Amygdala (tissue), 56 donors: ENCODE measurements at regions not wholly inside any gene's neighbourhood (a gene's known extent, or its start where the extent isn't known, plus 50 kb on each side); places are given as distances from the start of the nearest gene placed in this dataset.
A peak's percentile ranks its signal among the peaks of the same experiment; 100 is the strongest.
"Not testable (repeated sequence)": the region's sequence is repeated elsewhere in the genome, so short reads cannot be mapped to it uniquely, and the experiment has no call there.

Source experiments
- DNase-seq, 56 donors: peaks; one replicate each; lab custom pipeline; 2025; lab: John Stamatoyannopoulos, UW

- DNase-seq, result not testable (repeated sequence)
Observed at GRCh38 chr9:65566018-65566417, 109.7 kb upstream of the ZNG1E start.

GRCh38 chr9:65519018-65519417 lies 156.7 kb upstream of the ZNG1E start:
- DNase-seq, result not testable (repeated sequence)

- not testable (repeated sequence) for DNase-seq
Observed at GRCh38 chr9:65514465-65514864, 161.3 kb upstream of the ZNG1E start.

GRCh38 chr9:65507897-65508296 lies 167.8 kb upstream of the ZNG1E start:
- not testable (repeated sequence) for DNase-seq

- not testable (repeated sequence) for DNase-seq
Observed at GRCh38 chr9:65504686-65505085, 171.0 kb upstream of the ZNG1E start.

- not testable (repeated sequence) for DNase-seq
Observed at GRCh38 chr9:65503696-65504095, 172.0 kb upstream of the ZNG1E start.

- not testable (repeated sequence) for DNase-seq
Observed at GRCh38 chr9:65482890-65483289, 192.8 kb upstream of the ZNG1E start.

- DNase-seq, result not testable (repeated sequence)
Observed at GRCh38 chr9:65481291-65481690, 194.4 kb upstream of the ZNG1E start.

GRCh38 chr9:65474891-65475290 lies 189.9 kb upstream of the FOXD4L5 start:
- not testable (repeated sequence) for DNase-seq

- DNase-seq, result not testable (repeated sequence)
Observed at GRCh38 chr9:65473059-65473822, 188.2 kb upstream of the FOXD4L5 start.

GRCh38 chr9:65471106-65471505 lies 186.1 kb upstream of the FOXD4L5 start:
- not testable (repeated sequence) for DNase-seq

GRCh38 chr9:65466911-65467734 lies 182.1 kb upstream of the FOXD4L5 start:
- DNase-seq, result not testable (repeated sequence)

GRCh38 chr9:65465246-65465895 lies 180.4 kb upstream of the FOXD4L5 start:
- DNase-seq, result peak in 1 of 56 donors; percentile 16

- DNase-seq, result not testable (repeated sequence)
Observed at GRCh38 chr9:65462476-65462875, 177.5 kb upstream of the FOXD4L5 start.

GRCh38 chr9:65459756-65460320 lies 174.8 kb upstream of the FOXD4L5 start:
- DNase-seq, result no peak

- no peak for DNase-seq
Observed at GRCh38 chr9:65458992-65459391, 174.0 kb upstream of the FOXD4L5 start.

GRCh38 chr9:65458465-65458864 lies 173.5 kb upstream of the FOXD4L5 start:
- no peak for DNase-seq

- not testable (repeated sequence) for DNase-seq
Observed at GRCh38 chr9:65456991-65457390, 172.0 kb upstream of the FOXD4L5 start.

GRCh38 chr9:65455751-65456647 lies 171.0 kb upstream of the FOXD4L5 start:
- not testable (repeated sequence) for DNase-seq

- not testable (repeated sequence) for DNase-seq
Observed at GRCh38 chr9:65455136-65455535, 170.1 kb upstream of the FOXD4L5 start.
